WTC11 (cell line): ENCODE measurements at regions not wholly inside any gene's neighbourhood (a gene's known extent, or its start where the extent isn't known, plus 50 kb on each side); places are given as distances from the start of the nearest gene placed in this dataset.

Source experiments
- ATF3 ChIP-seq: sonication (generic); formaldehyde crosslinking; conservative IDR thresholded peaks from 2 replicates; pipeline ENCODE4 v1.8.1; 2022; ENCODE audit warnings: mild to moderate bottlenecking, missing genetic modification reagents
- CTCF ChIP-seq: fragments of 200-600 bp; IDR thresholded peaks from 2 replicates; pipeline ENCODE4 v1.8.0; 2022; ENCODE audit warnings: antibody characterized with exemption
- E2F1 ChIP-seq: sonication (generic); formaldehyde crosslinking; IDR thresholded peaks from 2 replicates; pipeline ENCODE4 v1.8.0; 2022; ENCODE audit warnings: mild to moderate bottlenecking, missing genetic modification reagents
- GABPB1 ChIP-seq: sonication (generic); formaldehyde crosslinking; IDR thresholded peaks from 2 replicates; pipeline ENCODE4 v1.8.1; 2023; ENCODE audit warnings: mild to moderate bottlenecking, missing genetic modification reagents
- IRF2 ChIP-seq: sonication (generic); formaldehyde crosslinking; IDR thresholded peaks from 2 replicates; pipeline ENCODE4 v1.8.0; 2022; ENCODE audit warnings: low read depth, missing genetic modification reagents, borderline replicate concordance
- MAX ChIP-seq: sonication (generic); formaldehyde crosslinking; IDR thresholded peaks from 2 replicates; pipeline ENCODE4 v1.8.0; 2022; ENCODE audit warnings: mild to moderate bottlenecking, missing genetic modification reagents
- NR2C2 ChIP-seq: sonication (generic); formaldehyde crosslinking; IDR thresholded peaks from 2 replicates; pipeline ENCODE4 v1.8.0; 2022; ENCODE audit warnings: mild to moderate bottlenecking, missing genetic modification reagents
- TCF7 ChIP-seq: sonication (generic); formaldehyde crosslinking; IDR thresholded peaks from 2 replicates; pipeline ENCODE4 v1.8.0; 2022; ENCODE audit warnings: mild to moderate bottlenecking, low read depth, missing genetic modification reagents, moderate library complexity
- TEAD4 ChIP-seq: sonication (generic); formaldehyde crosslinking; IDR thresholded peaks from 2 replicates; pipeline ENCODE4 v1.8.0; 2022; ENCODE audit warnings: mild to moderate bottlenecking, missing genetic modification reagents
- USF2 ChIP-seq: sonication (generic); formaldehyde crosslinking; IDR thresholded peaks from 2 replicates; pipeline ENCODE4 v1.8.1; 2023; ENCODE audit warnings: mild to moderate bottlenecking, missing genetic modification reagents, moderate library complexity
- ZNF317 ChIP-seq: sonication (generic); formaldehyde crosslinking; IDR thresholded peaks from 2 replicates; pipeline ENCODE4 v1.8.1; 2023; ENCODE audit warnings: low read depth, mild to moderate bottlenecking, moderate library complexity, missing genetic modification reagents, borderline replicate concordance

- TF ChIP-seq USF2 (CRISPR knock-in tag) = no peak
- no peak for TF ChIP-seq TCF7 (CRISPR knock-in tag)
- no peak for TF ChIP-seq ZNF317 (CRISPR knock-in tag)
- TF ChIP-seq NR2C2 (CRISPR knock-in tag) = no peak
- no peak for TF ChIP-seq CTCF
- TF ChIP-seq MAX (CRISPR knock-in tag) = no peak
- TF ChIP-seq ATF3 = no peak
- no peak for TF ChIP-seq E2F1 (CRISPR knock-in tag)
- TF ChIP-seq GABPB1 (CRISPR knock-in tag) = no peak
- no peak for TF ChIP-seq IRF2 (CRISPR knock-in tag)
- TF ChIP-seq TEAD4 (CRISPR knock-in tag) = no peak
These were observed 136.2 kb upstream of the TAB2 start for GRCh38 chr6:149181304-149181703.
